ENCODE measurements at regions not wholly inside any gene's neighbourhood (a gene's known extent, or its start where the extent isn't known, plus 50 kb on each side); places are given as distances from the start of the nearest gene placed in this dataset.

DNA sequence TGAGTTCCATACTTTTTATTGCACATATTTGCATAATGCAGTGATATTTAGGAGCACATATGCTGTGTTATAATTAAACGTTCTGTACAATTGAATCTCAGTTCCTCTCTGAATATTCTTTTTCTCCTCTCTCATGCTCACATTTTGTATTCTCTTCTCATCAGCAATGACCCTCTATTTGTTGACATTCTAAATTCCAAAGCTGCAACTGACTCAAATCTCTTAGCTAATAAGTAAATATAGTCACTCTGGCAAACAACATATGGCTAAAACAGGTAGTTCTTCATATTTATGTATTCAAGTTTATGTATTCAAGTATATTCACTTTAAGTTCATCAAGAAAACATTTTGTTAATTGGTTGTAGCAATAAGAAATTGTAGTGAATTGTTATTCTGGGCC, 907.4 kb upstream of the VRK2 start:
- Mint-ChIP-seq H3K4me1 (no peaks in the 10 kb centered on the region), H3K27me3 (no peaks in the 10 kb centered on the region), H3K27ac (no peak overlapping the region), H3K9me3 (peaks cover 9% of the 10 kb centered on the region), H3K4me3 (no peak overlapping the region), H3K36me3 (ENCODE audit: low read depth) (no peaks in the 10 kb centered on the region)
- no peak for DNase-seq
- ATAC-seq: no peak

GRCh38 chr2:57141269-57141668, 905.3 kb upstream of the VRK2 start:
- no peaks in the 10 kb centered on the region for H3K4me1 Mint-ChIP-seq
- H3K9me3 Mint-ChIP-seq: peaks cover 15% of the 10 kb centered on the region
- DNase-seq (no peak), ATAC-seq (no peak)
- H3K4me3 Mint-ChIP-seq: no peak overlapping the region
- no peak overlapping the region for H3K27ac Mint-ChIP-seq
- H3K36me3 Mint-ChIP-seq (ENCODE audit: low read depth): no peaks in the 10 kb centered on the region
- H3K27me3 Mint-ChIP-seq: no peaks in the 10 kb centered on the region

GRCh38 chr2:57146951-57147350, 899.7 kb upstream of the VRK2 start:
- no peaks in the 10 kb centered on the region for H3K36me3 Mint-ChIP-seq (ENCODE audit: low read depth)
- peaks cover 37% of the 10 kb centered on the region for H3K9me3 Mint-ChIP-seq
- H3K4me3 Mint-ChIP-seq: no peak overlapping the region
- no peak overlapping the region for H3K27ac Mint-ChIP-seq
- ATAC-seq: no peak
- H3K27me3 Mint-ChIP-seq: no peaks in the 10 kb centered on the region
- no peaks in the 10 kb centered on the region for H3K4me1 Mint-ChIP-seq
- DNase-seq: no peak

DNA sequence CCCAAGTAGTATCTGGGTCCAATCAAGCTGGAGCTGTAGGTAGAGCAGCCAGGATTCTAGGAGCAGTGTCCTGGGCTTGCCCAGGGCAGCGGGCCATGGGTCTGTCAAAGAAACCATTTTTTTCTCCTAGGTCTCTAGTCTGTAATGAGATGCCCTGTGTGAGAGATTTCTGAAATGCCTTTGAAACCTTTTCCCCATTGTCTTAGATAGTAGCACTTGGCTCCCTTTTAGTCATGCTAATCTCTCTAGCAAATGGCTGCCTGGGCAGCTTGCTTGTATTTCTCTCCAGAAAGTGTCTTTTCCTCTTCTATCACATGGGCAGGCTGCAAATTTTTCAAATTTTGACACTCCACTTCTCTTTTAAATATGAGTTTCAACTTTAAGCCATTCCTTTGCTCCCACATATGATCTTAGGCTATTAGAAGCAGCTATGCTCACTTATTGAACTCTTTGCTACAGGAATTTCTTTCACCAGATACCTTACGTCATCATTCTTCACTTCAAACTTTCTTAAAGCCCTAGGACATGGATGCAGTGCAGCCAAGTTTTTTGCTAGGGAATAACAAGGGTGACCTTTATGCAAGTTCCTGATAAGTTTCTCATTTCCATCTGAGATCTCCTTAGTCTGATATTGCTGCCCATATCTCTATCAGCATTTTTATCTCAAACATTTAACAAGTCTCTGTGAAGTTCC, 890.2 kb upstream of the VRK2 start:
- no peaks in the 10 kb centered on the region for H3K27me3 Mint-ChIP-seq
- H3K36me3 Mint-ChIP-seq (ENCODE audit: low read depth): no peaks in the 10 kb centered on the region
- no peak overlapping the region for H3K4me3 Mint-ChIP-seq

GRCh38 chr2:57160976-57161375, 885.6 kb upstream of the VRK2 start:
- H3K27ac Mint-ChIP-seq: no peak overlapping the region

More for the DNA sequence above, 890.2 kb upstream of the VRK2 start:
- H3K27ac Mint-ChIP-seq: no peak overlapping the region
- peaks cover 5% of the 10 kb centered on the region for H3K9me3 Mint-ChIP-seq
- no peaks in the 10 kb centered on the region for H3K4me1 Mint-ChIP-seq
- ATAC-seq (no peak), DNase-seq (no peak)

GRCh38 chr2:57177176-57177575, 869.4 kb upstream of the VRK2 start:
- Mint-ChIP-seq H3K4me1 (no peaks in the 10 kb centered on the region), H3K4me3 (no peak overlapping the region), H3K9me3 (peaks cover 15% of the 10 kb centered on the region), H3K36me3 (ENCODE audit: low read depth) (no peaks in the 10 kb centered on the region), H3K27me3 (no peaks in the 10 kb centered on the region), H3K27ac (no peak overlapping the region)
- DNase-seq (no peak), ATAC-seq (no peak)

More at GRCh38 chr2:57160976-57161375, 885.6 kb upstream of the VRK2 start:
- peaks cover 11% of the 10 kb centered on the region for H3K9me3 Mint-ChIP-seq
- no peaks in the 10 kb centered on the region for H3K36me3 Mint-ChIP-seq (ENCODE audit: low read depth)
- no peak overlapping the region for H3K4me3 Mint-ChIP-seq
- DNase-seq (no peak), ATAC-seq (no peak)
- H3K27me3 Mint-ChIP-seq: no peaks in the 10 kb centered on the region
- H3K4me1 Mint-ChIP-seq: no peaks in the 10 kb centered on the region

GRCh38 chr2:57180042-57180567, 866.5 kb upstream of the VRK2 start:
- Mint-ChIP-seq H3K27me3 (no peaks in the 10 kb centered on the region), H3K36me3 (ENCODE audit: low read depth) (no peaks in the 10 kb centered on the region), H3K4me1 (no peaks in the 10 kb centered on the region), H3K9me3 (peaks cover 9% of the 10 kb centered on the region), H3K27ac (no peak overlapping the region), H3K4me3 (no peak overlapping the region)
- no peak for DNase-seq
- no peak for ATAC-seq

- H3K4me3 Mint-ChIP-seq: no peak overlapping the region
- no peak overlapping the region for H3K27ac Mint-ChIP-seq
- H3K27me3 Mint-ChIP-seq: no peaks in the 10 kb centered on the region
- ATAC-seq: no peak
- no peak for DNase-seq
- H3K4me1 Mint-ChIP-seq: no peaks in the 10 kb centered on the region
- peaks cover 9% of the 10 kb centered on the region for H3K9me3 Mint-ChIP-seq
- no peaks in the 10 kb centered on the region for H3K36me3 Mint-ChIP-seq (ENCODE audit: low read depth)
Observed at GRCh38 chr2:57180678-57181077, 865.9 kb upstream of the VRK2 start.

GRCh38 chr2:57181315-57182038, 865.1 kb upstream of the VRK2 start:
- Mint-ChIP-seq H3K27me3 (no peaks in the 10 kb centered on the region), H3K9me3 (peaks cover 5% of the 10 kb centered on the region), H3K4me1 (no peaks in the 10 kb centered on the region), H3K27ac (no peak overlapping the region), H3K4me3 (no peak overlapping the region), H3K36me3 (ENCODE audit: low read depth) (no peaks in the 10 kb centered on the region)
- DNase-seq (no peak), ATAC-seq (no peak)

DNA sequence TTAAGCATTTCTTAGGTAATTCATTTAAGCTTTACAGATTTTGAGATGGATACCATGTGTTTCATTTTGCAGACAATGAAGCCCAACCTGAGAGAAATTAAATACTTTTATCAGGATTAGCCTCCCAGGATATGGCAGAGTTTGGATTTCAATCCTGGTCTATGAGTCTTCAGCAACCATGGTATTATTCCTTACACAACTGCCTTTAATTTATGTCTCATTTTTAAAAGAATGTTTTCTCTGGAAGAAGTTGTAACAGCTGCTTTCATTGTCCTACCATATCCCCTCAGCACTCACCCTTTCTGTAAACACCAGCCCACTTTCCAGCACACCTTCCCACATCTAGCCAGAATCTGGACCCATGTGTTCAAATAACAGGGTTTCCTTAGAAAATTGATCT, 863.7 kb upstream of the VRK2 start:
- Mint-ChIP-seq H3K27me3 (no peaks in the 10 kb centered on the region), H3K4me1 (no peaks in the 10 kb centered on the region), H3K9me3 (peaks cover 5% of the 10 kb centered on the region), H3K27ac (no peak overlapping the region), H3K36me3 (ENCODE audit: low read depth) (no peaks in the 10 kb centered on the region), H3K4me3 (no peak overlapping the region)
- no peak for ATAC-seq
- no peak for DNase-seq

DNA sequence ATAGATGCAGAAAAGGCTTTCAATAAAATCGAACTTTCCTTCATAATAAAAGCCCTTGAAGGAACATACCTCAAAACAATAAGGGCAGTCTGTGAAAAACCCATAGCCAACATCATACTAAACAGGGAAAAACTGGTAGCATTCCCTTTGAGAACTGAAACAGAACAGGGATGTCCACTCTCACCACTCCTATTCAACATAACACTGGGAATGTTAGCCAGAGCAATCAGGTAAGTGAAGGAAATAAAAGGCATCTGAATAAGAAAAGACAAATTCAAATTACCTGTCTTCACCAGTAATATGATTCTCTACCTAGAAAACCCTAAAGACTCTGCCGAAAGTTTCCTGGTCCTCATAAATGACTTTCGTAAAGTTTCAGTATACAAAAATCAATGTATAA, 861.0 kb upstream of the VRK2 start:
- DNase-seq (no peak), ATAC-seq (no peak)
- Mint-ChIP-seq H3K4me1 (no peaks in the 10 kb centered on the region), H3K27me3 (no peaks in the 10 kb centered on the region), H3K36me3 (ENCODE audit: low read depth) (no peaks in the 10 kb centered on the region), H3K4me3 (no peak overlapping the region), H3K27ac (no peak overlapping the region), H3K9me3 (peaks cover 2% of the 10 kb centered on the region)

DNA sequence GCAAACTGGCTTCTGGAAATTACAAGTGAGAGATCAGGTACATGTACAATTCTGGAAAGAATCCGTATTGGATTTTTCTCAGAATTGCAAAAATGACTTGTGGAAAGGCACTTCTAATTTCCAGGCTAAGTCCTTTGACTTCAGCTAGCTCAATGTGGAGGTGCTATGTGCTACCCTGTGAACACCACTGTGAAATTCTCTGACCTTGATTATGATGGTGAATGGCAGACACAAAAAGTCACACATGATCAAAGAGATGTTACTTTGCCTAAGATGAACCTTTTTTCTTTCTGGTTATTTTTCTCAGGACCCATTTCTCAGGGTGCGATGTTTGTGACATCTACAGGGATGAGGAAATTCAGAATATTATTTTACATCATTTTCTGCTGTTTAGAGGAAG, 856.6 kb upstream of the VRK2 start:
- Mint-ChIP-seq H3K27me3 (no peaks in the 10 kb centered on the region), H3K36me3 (ENCODE audit: low read depth) (no peaks in the 10 kb centered on the region)

GRCh38 chr2:57199663-57200062, 846.9 kb upstream of the VRK2 start:
- ATAC-seq: no peak
- Mint-ChIP-seq H3K27ac (no peak overlapping the region), H3K4me3 (no peak overlapping the region), H3K27me3 (no peaks in the 10 kb centered on the region), H3K36me3 (ENCODE audit: low read depth) (peaks cover 1% of the 10 kb centered on the region), H3K9me3 (peaks cover 18% of the 10 kb centered on the region), H3K4me1 (no peaks in the 10 kb centered on the region)
- DNase-seq: no peak

More for the DNA sequence above, 856.6 kb upstream of the VRK2 start:
- Mint-ChIP-seq H3K9me3 (peaks cover 8% of the 10 kb centered on the region), H3K4me3 (no peak overlapping the region), H3K27ac (no peak overlapping the region), H3K4me1 (no peaks in the 10 kb centered on the region)
- ATAC-seq: no peak
- DNase-seq: no peak

DNA sequence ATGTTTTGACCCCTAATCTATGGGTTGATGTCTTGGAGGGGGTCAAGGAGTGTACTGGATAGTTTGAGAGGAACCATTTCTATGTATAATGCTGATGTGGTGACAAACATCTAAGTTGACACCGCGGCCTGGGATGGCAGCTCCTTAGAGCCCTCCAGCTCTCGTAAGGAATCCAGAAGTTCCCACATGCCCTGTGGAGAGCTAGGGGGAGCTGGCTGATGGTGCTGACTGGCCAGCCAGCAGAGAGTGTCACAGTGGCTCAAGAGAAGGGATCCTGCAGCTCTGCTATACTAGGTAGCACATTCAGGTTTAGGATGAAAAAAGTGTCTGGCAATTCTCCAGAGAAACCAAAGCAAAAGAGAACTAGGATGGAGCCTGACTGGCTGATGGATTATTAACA, 842.2 kb upstream of the VRK2 start:
- Mint-ChIP-seq H3K36me3 (ENCODE audit: low read depth) (no peaks in the 10 kb centered on the region), H3K4me3 (no peak overlapping the region), H3K4me1 (no peaks in the 10 kb centered on the region), H3K27me3 (no peaks in the 10 kb centered on the region), H3K27ac (no peak overlapping the region), H3K9me3 (peaks cover 7% of the 10 kb centered on the region)
- ATAC-seq (no peak), DNase-seq (no peak)

DNA sequence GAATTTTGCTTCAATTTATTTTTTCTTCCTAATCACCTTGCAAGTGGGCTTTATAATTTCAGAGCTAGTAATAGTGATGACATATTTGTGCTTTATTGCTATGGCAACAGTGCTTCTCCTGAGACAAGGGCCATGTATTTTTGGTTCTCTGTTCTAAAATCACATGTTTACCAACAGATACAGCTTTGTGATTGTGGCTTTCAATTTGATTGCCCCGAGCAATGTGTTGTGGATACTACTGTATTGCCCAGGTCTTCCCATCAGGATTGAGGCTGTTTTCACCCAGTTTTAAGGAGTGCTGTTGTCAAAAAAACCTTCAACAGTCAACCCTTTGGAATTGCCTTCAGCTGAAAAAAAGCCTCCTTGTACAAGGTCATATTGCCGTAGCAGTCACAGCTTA, 841.4 kb upstream of the VRK2 start:
- Mint-ChIP-seq H3K36me3 (ENCODE audit: low read depth) (no peaks in the 10 kb centered on the region), H3K27ac (no peak overlapping the region), H3K4me1 (no peaks in the 10 kb centered on the region), H3K4me3 (no peak overlapping the region), H3K27me3 (no peaks in the 10 kb centered on the region), H3K9me3 (peaks cover 7% of the 10 kb centered on the region)
- no peak for DNase-seq
- ATAC-seq: no peak

Measured in activated naive CD8-positive, alpha-beta T cell treated with anti-CD3 and anti-CD28 coated beads, Interleukin-2, amount 50 U/mL, for 24 hours (primary cell).